HG02588 (cell line): ENCODE measurements at regions not wholly inside any gene's neighbourhood (a gene's known extent, or its start where the extent isn't known, plus 50 kb on each side); places are given as distances from the start of the nearest gene placed in this dataset.
"Not testable (repeated sequence)": the region's sequence is repeated elsewhere in the genome, so short reads cannot be mapped to it uniquely, and the experiment has no call there.

Source experiments
- ATAC-seq: cut with Tn5 transposase; IDR thresholded peaks from one replicate; pipeline ENCODE4 v1.9.1; 2021; ENCODE audit warnings: mild to moderate bottlenecking, moderate library complexity; ENCODE audit not compliant: unreplicated experiment

GRCh38 chr13:61880578-61881283 is 465.1 kb upstream of the PCDH20 start:
- ATAC-seq: peak; percentile 87

GRCh38 chr13:61878565-61878964 is 462.9 kb upstream of the PCDH20 start:
- ATAC-seq: not testable (repeated sequence)

GRCh38 chr13:61874970-61875579 is 459.4 kb upstream of the PCDH20 start:
- no peak for ATAC-seq

- no peak for ATAC-seq
These were observed 458.1 kb upstream of the PCDH20 start for GRCh38 chr13:61873717-61874116.

GRCh38 chr13:61857198-61857597 is 441.5 kb upstream of the PCDH20 start:
- ATAC-seq: no peak

GRCh38 chr13:61852116-61852619 is 436.5 kb upstream of the PCDH20 start:
- ATAC-seq: no peak

- no peak for ATAC-seq
These were observed 435.1 kb upstream of the PCDH20 start for GRCh38 chr13:61850794-61851193.

- ATAC-seq: no peak
These were observed 422.9 kb upstream of the PCDH20 start for GRCh38 chr13:61838568-61838967.

GRCh38 chr13:61833228-61833627 is 417.6 kb upstream of the PCDH20 start:
- no peak for ATAC-seq

GRCh38 chr13:61831026-61831425 is 415.4 kb upstream of the PCDH20 start:
- ATAC-seq: no peak

- ATAC-seq: no peak
These were observed 414.8 kb upstream of the PCDH20 start for GRCh38 chr13:61830475-61830874.

GRCh38 chr13:61824168-61824567 is 408.5 kb upstream of the PCDH20 start:
- ATAC-seq: no peak

- no peak for ATAC-seq
These were observed 396.6 kb upstream of the PCDH20 start for GRCh38 chr13:61812286-61812685.

GRCh38 chr13:61810065-61810464 is 394.4 kb upstream of the PCDH20 start:
- ATAC-seq: no peak

GRCh38 chr13:61797397-61797796 is 381.7 kb upstream of the PCDH20 start:
- no peak for ATAC-seq

GRCh38 chr13:61795580-61795979 is 379.9 kb upstream of the PCDH20 start:
- ATAC-seq: no peak

- no peak for ATAC-seq
These were observed 363.8 kb upstream of the PCDH20 start for GRCh38 chr13:61779456-61779855.

GRCh38 chr13:61778531-61778930 is 362.9 kb upstream of the PCDH20 start:
- no peak for ATAC-seq

- ATAC-seq: no peak
These were observed 362.2 kb upstream of the PCDH20 start for GRCh38 chr13:61777899-61778298.

GRCh38 chr13:61777271-61777670 is 361.6 kb upstream of the PCDH20 start:
- no peak for ATAC-seq

GRCh38 chr13:61774903-61775302 is 359.3 kb upstream of the PCDH20 start:
- ATAC-seq: no peak

- no peak for ATAC-seq
These were observed 355.0 kb upstream of the PCDH20 start for GRCh38 chr13:61770681-61771080.

- no peak for ATAC-seq
These were observed 352.5 kb upstream of the PCDH20 start for GRCh38 chr13:61768175-61768574.
